ENCODE measurements at regions not wholly inside any gene's neighbourhood (a gene's known extent, or its start where the extent isn't known, plus 50 kb on each side); places are given as distances from the start of the nearest gene placed in this dataset.

GRCh38 chr12:125386652-125387051 lies 321.4 kb downstream of the AACS start:
- CTCF ChIA-PET (ENCODE audit: unreplicated experiment) = no interaction called here
- no peak for TF ChIP-seq EZH2phosphoT487 (IDR thresholded peaks at IDR 0.05; ENCODE audit: borderline replicate concordance, low read depth, low read length)
- TF ChIP-seq CTCF (conservative IDR thresholded peaks at IDR 0.05; ENCODE audit: low read length) = no peak
- Histone ChIP-seq H3K4me3 (ENCODE audit: low read depth, low read length, poor library complexity, severe bottlenecking) (no peak overlapping the region), H4K20me1 (ENCODE audit: insufficient read depth, low read length) (no peaks in the 10 kb centered on the region), H3K9me2 (ENCODE audit: insufficient read depth, low read length) (no peaks in the 10 kb centered on the region), H3K36me3 (ENCODE audit: insufficient read depth, low read length) (no peaks in the 10 kb centered on the region), H3K9me3 (ENCODE audit: low read length) (no peaks in the 10 kb centered on the region), H3K4me2 (ENCODE audit: low read length) (no peak overlapping the region), H3K4me1 (ENCODE audit: insufficient read depth, low read length, poor library complexity, severe bottlenecking) (no peaks in the 10 kb centered on the region), H3K27ac (ENCODE audit: low read depth, low read length, poor library complexity, severe bottlenecking) (no peak overlapping the region), H3K79me2 (ENCODE audit: insufficient read depth, low read depth, low read length) (no peaks in the 10 kb centered on the region), H2AFZ (ENCODE audit: low read length) (no peak overlapping the region)
- DNase-seq (ENCODE audit: low spot score) = no peak
- intact Hi-C loops (cut with micrococcal nuclease; ENCODE audit: unreplicated experiment) = no loop called here
- BruUV-seq (replicated peaks) = no TSS peak
- POLR2A ChIA-PET = interaction anchor here (0.6 kb wide), 1 partner anchor 936 kb away, joined by 5 read pairs; no protein-coding TSS in a partner anchor

GRCh38 chr12:125387206-125387605 lies 322.0 kb downstream of the AACS start:
- intact Hi-C loops (cut with micrococcal nuclease; ENCODE audit: unreplicated experiment) = no loop called here
- H3K79me2 ChIP-seq (ENCODE audit: insufficient read depth, low read depth, low read length) = no peaks in the 10 kb centered on the region
- H3K27ac ChIP-seq (ENCODE audit: low read depth, low read length, poor library complexity, severe bottlenecking) = no peak overlapping the region
- POLR2A ChIA-PET = interaction anchor here (0.6 kb wide), 1 partner anchor 936 kb away, joined by 5 read pairs; no protein-coding TSS in a partner anchor
- CTCF ChIA-PET (ENCODE audit: unreplicated experiment) = interaction anchor here (0.9 kb wide), 1 partner anchor 62 kb away, joined by 3 read pairs; no protein-coding TSS in a partner anchor
- H3K4me3 ChIP-seq (ENCODE audit: low read depth, low read length, poor library complexity, severe bottlenecking) = no peak overlapping the region
- no peaks in the 10 kb centered on the region for H3K9me3 ChIP-seq (ENCODE audit: low read length)
- H2AFZ ChIP-seq (ENCODE audit: low read length) = no peak overlapping the region
- DNase-seq (ENCODE audit: low spot score) = no peak
- no peaks in the 10 kb centered on the region for H3K4me1 ChIP-seq (ENCODE audit: insufficient read depth, low read length, poor library complexity, severe bottlenecking)
- BruUV-seq (replicated peaks) = no TSS peak
- no peaks in the 10 kb centered on the region for H3K36me3 ChIP-seq (ENCODE audit: insufficient read depth, low read length)
- no peak for TF ChIP-seq CTCF (conservative IDR thresholded peaks at IDR 0.05; ENCODE audit: low read length)
- no peaks in the 10 kb centered on the region for H3K9me2 ChIP-seq (ENCODE audit: insufficient read depth, low read length)
- no peaks in the 10 kb centered on the region for H4K20me1 ChIP-seq (ENCODE audit: insufficient read depth, low read length)
- H3K4me2 ChIP-seq (ENCODE audit: low read length) = no peak overlapping the region

GRCh38 chr12:125389061-125389697 lies 323.9 kb downstream of the AACS start:
- TF ChIP-seq CTCF (conservative IDR thresholded peaks at IDR 0.05; ENCODE audit: low read length) = no peak
- TF ChIP-seq EZH2phosphoT487 (IDR thresholded peaks at IDR 0.05; ENCODE audit: borderline replicate concordance, low read depth, low read length) = no peak

More at GRCh38 chr12:125389061-125389697, 323.9 kb downstream of the AACS start:
- H3K4me3 ChIP-seq (ENCODE audit: low read depth, low read length, poor library complexity, severe bottlenecking) = no peak overlapping the region
- no peaks in the 10 kb centered on the region for H3K79me2 ChIP-seq (ENCODE audit: insufficient read depth, low read depth, low read length)
- no peaks in the 10 kb centered on the region for H4K20me1 ChIP-seq (ENCODE audit: insufficient read depth, low read length)
- POLR2A ChIA-PET = interaction anchor here (0.6 kb wide), 1 partner anchor 222 kb away, joined by 3 read pairs; no protein-coding TSS in a partner anchor
- H3K9me3 ChIP-seq (ENCODE audit: low read length) = no peaks in the 10 kb centered on the region
- H3K36me3 ChIP-seq (ENCODE audit: insufficient read depth, low read length) = no peaks in the 10 kb centered on the region
- H3K27ac ChIP-seq (ENCODE audit: low read depth, low read length, poor library complexity, severe bottlenecking) = no peak overlapping the region
- no peaks in the 10 kb centered on the region for H3K9me2 ChIP-seq (ENCODE audit: insufficient read depth, low read length)
- DNase-seq (ENCODE audit: low spot score) = no peak
- intact Hi-C loops (cut with micrococcal nuclease; ENCODE audit: unreplicated experiment) = no loop called here
- BruUV-seq (replicated peaks) = no TSS peak
- CTCF ChIA-PET (ENCODE audit: unreplicated experiment) = interaction anchor here (0.6 kb wide), 1 partner anchor 20 kb away, joined by 3 read pairs; no protein-coding TSS in a partner anchor
- no peak overlapping the region for H3K4me2 ChIP-seq (ENCODE audit: low read length)
- H2AFZ ChIP-seq (ENCODE audit: low read length) = no peak overlapping the region
- H3K4me1 ChIP-seq (ENCODE audit: insufficient read depth, low read length, poor library complexity, severe bottlenecking) = no peaks in the 10 kb centered on the region
